ENCODE measurements at regions not wholly inside any gene's neighbourhood (a gene's known extent, or its start where the extent isn't known, plus 50 kb on each side); places are given as distances from the start of the nearest gene placed in this dataset.

DNA sequence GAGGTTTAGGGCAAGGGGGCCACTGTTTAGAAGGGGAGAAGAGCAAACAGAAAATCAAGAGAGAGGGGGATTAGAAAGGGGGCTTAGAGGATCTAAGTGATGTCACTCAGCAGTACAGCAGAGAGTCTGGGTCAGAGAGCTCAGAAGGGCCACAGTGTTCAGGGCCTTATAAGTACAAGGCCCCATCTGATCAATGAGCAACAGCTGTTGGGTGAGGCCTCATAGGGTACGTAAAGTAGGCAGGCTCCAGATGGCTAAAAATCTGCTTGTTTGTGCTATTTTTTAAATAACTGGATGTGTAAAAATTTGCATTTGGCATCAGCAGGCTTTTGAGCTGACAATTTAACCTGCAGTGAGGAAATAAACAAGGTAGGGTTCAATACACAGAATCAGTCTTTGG, 149.8 kb downstream of the SH3BGRL2 start:
- H3K36me3 ChIP-seq (ENCODE audit: insufficient read depth, low read length): no peaks in the 10 kb centered on the region
- H3K4me3 ChIP-seq (ENCODE audit: low read length): no peak overlapping the region
- no peak overlapping the region for H2AFZ ChIP-seq (ENCODE audit: low read depth, low read length)
- H3K9me3 ChIP-seq (ENCODE audit: low read length): no peaks in the 10 kb centered on the region
- H3K4me1 ChIP-seq (ENCODE audit: insufficient read depth, low read length): no peaks in the 10 kb centered on the region
- peaks cover 9% of the 10 kb centered on the region for H3K27me3 ChIP-seq (ENCODE audit: insufficient read depth, low read length)

DNA sequence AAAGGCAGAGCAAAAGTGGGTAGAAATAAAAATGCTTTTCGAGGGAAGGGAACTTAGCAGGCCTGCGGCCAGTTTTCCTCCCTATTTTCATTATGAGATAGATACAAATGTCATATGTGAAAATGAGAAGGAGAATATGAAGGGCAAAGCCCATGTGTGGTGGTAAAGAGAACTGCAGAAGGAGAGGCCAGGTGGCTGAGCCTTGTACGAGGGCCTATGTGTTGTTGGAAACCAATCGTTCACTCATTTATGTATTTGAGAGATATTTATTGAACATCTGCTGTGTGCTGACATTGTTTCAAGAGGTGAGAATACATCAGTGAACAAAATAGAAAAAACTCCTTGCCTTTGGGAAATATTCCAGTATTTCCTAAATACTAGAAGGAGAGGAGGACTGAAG, 147.7 kb downstream of the SH3BGRL2 start:
- Histone ChIP-seq H2AFZ (ENCODE audit: low read depth, low read length) (no peak overlapping the region), H3K4me1 (ENCODE audit: insufficient read depth, low read length) (no peaks in the 10 kb centered on the region), H3K9me3 (ENCODE audit: low read length) (no peaks in the 10 kb centered on the region), H3K27me3 (ENCODE audit: insufficient read depth, low read length) (peaks cover 16% of the 10 kb centered on the region), H3K4me3 (ENCODE audit: low read length) (no peak overlapping the region), H3K36me3 (ENCODE audit: insufficient read depth, low read length) (no peaks in the 10 kb centered on the region)

DNA sequence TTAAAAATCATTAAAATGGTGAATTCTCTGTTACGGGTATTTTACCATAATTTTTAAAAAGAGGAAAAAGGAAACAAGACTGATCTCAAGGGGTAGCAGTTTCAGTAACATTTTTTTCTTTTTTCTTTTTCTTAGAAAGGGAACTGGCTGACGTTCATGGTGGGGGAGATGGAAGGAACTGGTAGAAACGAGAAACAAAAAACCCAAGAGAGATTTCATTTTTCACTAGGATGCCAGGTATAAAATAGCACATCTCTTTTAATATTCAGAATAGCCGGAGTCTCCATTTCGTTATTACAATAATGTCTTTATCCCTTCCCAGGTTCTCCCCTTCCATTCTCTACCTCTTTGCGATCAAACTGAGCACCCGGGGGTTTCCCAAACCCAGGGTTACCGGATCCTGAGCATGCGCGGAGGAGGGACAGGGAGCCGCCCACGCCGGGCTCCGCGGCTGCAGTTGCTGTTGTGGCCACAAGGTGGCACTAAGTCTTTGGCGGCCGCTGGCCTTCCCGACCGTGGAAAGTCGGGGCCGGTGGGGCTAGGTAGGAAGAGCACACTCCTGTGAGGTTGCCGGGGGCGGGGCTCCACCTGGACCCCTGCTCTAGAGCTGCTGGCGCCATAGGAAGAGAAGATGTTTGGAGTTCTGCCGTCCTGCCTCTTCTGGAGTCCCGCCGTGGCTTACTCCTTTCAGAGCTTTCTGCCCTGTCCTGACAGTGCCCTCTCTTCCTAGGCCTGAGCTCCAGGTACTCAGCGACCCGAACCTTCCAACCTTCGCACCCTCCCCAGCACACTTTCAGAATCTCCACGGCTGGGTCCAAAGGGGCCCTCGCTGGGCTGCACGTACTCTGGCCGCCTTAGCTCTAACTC, 146.8 kb downstream of the SH3BGRL2 start:
- Histone ChIP-seq H3K4me1 (ENCODE audit: insufficient read depth, low read length) (no peaks in the 10 kb centered on the region), H3K9me3 (ENCODE audit: low read length) (no peaks in the 10 kb centered on the region), H3K36me3 (ENCODE audit: insufficient read depth, low read length) (no peaks in the 10 kb centered on the region), H2AFZ (ENCODE audit: low read depth, low read length) (peak overlapping the region; percentile 9), H3K27me3 (ENCODE audit: insufficient read depth, low read length) (peaks cover 19% of the 10 kb centered on the region), H3K4me3 (ENCODE audit: low read length) (peak overlapping the region; percentile 21)

- Histone ChIP-seq H2AFZ (ENCODE audit: low read depth, low read length) (no peak overlapping the region), H3K4me3 (ENCODE audit: low read length) (no peak overlapping the region), H3K9me3 (ENCODE audit: low read length) (no peaks in the 10 kb centered on the region), H3K36me3 (ENCODE audit: insufficient read depth, low read length) (no peaks in the 10 kb centered on the region), H3K27me3 (ENCODE audit: insufficient read depth, low read length) (peaks cover 21% of the 10 kb centered on the region), H3K4me1 (ENCODE audit: insufficient read depth, low read length) (no peaks in the 10 kb centered on the region)
Observed at GRCh38 chr6:79776076-79776475, 144.9 kb downstream of the SH3BGRL2 start.

DNA sequence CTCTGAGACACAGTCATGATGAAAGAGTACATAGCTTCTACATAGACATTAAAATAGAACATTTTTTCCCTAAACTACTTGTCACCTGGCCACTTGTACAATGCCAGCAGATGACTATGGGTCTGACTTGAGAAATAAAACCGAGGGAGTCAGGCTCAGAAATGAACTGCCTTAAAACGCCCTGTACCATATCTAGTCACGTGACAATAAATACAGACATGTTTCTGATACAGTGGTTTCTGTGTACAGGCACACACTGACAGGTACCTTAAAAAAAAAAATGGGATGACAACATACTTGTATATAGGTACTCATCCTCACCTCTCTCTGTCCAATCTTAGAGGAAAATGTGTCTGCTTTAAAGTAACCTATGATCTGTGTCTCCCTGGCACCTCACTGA, 144.1 kb downstream of the SH3BGRL2 start:
- no peaks in the 10 kb centered on the region for H3K4me1 ChIP-seq (ENCODE audit: insufficient read depth, low read length)
- no peak overlapping the region for H2AFZ ChIP-seq (ENCODE audit: low read depth, low read length)
- H3K4me3 ChIP-seq (ENCODE audit: low read length): no peak overlapping the region
- H3K36me3 ChIP-seq (ENCODE audit: insufficient read depth, low read length): no peaks in the 10 kb centered on the region
- H3K9me3 ChIP-seq (ENCODE audit: low read length): no peaks in the 10 kb centered on the region
- H3K27me3 ChIP-seq (ENCODE audit: insufficient read depth, low read length): peaks cover 21% of the 10 kb centered on the region

DNA sequence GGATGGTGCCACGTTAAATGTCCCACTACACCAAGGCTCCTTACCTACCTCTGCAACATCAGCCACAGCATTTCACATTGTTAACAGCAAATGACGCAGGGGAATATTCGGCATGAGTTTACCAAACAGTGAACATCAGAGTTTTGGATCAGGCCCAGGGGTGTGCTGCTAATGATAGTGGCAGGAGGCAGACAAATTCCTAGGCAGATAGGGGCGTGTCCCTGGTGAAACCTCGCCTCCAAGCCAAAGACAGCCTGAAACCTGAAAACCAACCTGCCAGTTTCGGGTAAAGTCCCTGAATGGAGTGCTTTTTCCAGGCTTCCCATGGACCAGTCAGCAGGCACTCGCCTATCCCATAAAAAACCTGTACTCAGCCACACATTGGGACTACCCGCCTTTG, 133.6 kb downstream of the SH3BGRL2 start:
- Histone ChIP-seq H3K27me3 (ENCODE audit: insufficient read depth, low read length) (no peaks in the 10 kb centered on the region), H3K36me3 (ENCODE audit: insufficient read depth, low read length) (no peaks in the 10 kb centered on the region), H3K4me1 (ENCODE audit: insufficient read depth, low read length) (no peaks in the 10 kb centered on the region), H2AFZ (ENCODE audit: low read depth, low read length) (no peak overlapping the region), H3K4me3 (ENCODE audit: low read length) (no peak overlapping the region), H3K9me3 (ENCODE audit: low read length) (peaks cover 2% of the 10 kb centered on the region)

DNA sequence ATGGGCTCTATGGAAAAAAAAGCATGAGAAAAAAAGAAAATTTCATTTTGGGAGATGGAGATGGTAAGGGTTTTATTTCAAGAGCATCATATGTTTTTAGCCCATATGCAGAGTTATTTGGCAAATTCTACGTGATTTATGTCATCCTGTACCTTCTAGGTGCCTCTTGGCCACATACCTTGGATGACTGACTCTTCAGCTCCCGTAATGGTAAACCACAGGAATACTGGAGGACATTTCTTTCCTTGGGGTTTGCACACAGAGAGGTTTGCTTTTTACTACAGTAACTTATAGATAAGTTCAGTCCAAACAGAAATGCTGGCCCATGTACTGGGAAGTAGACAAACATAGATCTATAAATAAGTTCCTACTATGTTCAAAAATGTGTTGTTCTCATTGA, 132.2 kb downstream of the SH3BGRL2 start:
- Histone ChIP-seq H3K4me1 (ENCODE audit: insufficient read depth, low read length) (no peaks in the 10 kb centered on the region), H3K9me3 (ENCODE audit: low read length) (peaks cover 2% of the 10 kb centered on the region), H2AFZ (ENCODE audit: low read depth, low read length) (no peak overlapping the region), H3K4me3 (ENCODE audit: low read length) (no peak overlapping the region), H3K36me3 (ENCODE audit: insufficient read depth, low read length) (no peaks in the 10 kb centered on the region), H3K27me3 (ENCODE audit: insufficient read depth, low read length) (no peaks in the 10 kb centered on the region)

- Histone ChIP-seq H3K36me3 (ENCODE audit: insufficient read depth, low read length) (no peaks in the 10 kb centered on the region), H2AFZ (ENCODE audit: low read depth, low read length) (no peak overlapping the region), H3K9me3 (ENCODE audit: low read length) (peaks cover 2% of the 10 kb centered on the region), H3K27me3 (ENCODE audit: insufficient read depth, low read length) (no peaks in the 10 kb centered on the region), H3K4me1 (ENCODE audit: insufficient read depth, low read length) (no peaks in the 10 kb centered on the region), H3K4me3 (ENCODE audit: low read length) (no peak overlapping the region)
Observed at GRCh38 chr6:79762370-79762769, 131.2 kb downstream of the SH3BGRL2 start.

- H3K4me1 ChIP-seq (ENCODE audit: insufficient read depth, low read length): no peaks in the 10 kb centered on the region
- no peaks in the 10 kb centered on the region for H3K9me3 ChIP-seq (ENCODE audit: low read length)
- no peak overlapping the region for H3K4me3 ChIP-seq (ENCODE audit: low read length)
- H2AFZ ChIP-seq (ENCODE audit: low read depth, low read length): no peak overlapping the region
- H3K27me3 ChIP-seq (ENCODE audit: insufficient read depth, low read length): no peaks in the 10 kb centered on the region
- H3K36me3 ChIP-seq (ENCODE audit: insufficient read depth, low read length): no peaks in the 10 kb centered on the region
Observed at GRCh38 chr6:79756496-79756895, 125.4 kb downstream of the SH3BGRL2 start.

DNA sequence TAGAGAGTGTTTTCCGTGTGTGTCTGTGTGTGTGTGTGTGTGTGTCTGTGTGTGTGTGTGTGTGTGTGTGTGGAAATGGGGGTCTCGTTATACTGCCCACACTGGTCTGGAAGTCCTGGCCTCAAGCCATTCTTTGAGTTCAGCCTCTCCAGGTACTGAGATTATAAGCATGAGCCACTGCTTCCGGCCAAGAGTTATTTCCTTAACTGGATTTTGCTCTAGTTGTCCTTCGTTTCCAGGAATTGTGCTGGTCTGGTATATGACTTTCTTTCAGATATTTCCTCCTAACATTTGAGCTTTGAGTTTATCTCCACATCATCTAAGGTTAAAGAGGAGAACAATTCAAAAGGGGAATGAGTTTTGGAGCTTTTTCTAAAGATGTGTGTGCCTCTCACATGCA, 124.8 kb downstream of the SH3BGRL2 start:
- Histone ChIP-seq H3K27me3 (ENCODE audit: insufficient read depth, low read length) (no peaks in the 10 kb centered on the region), H3K4me3 (ENCODE audit: low read length) (no peak overlapping the region), H3K9me3 (ENCODE audit: low read length) (no peaks in the 10 kb centered on the region), H2AFZ (ENCODE audit: low read depth, low read length) (no peak overlapping the region), H3K36me3 (ENCODE audit: insufficient read depth, low read length) (no peaks in the 10 kb centered on the region), H3K4me1 (ENCODE audit: insufficient read depth, low read length) (no peaks in the 10 kb centered on the region)

All from neuron (in vitro differentiated cells).